Fibroblast of skin of right biceps (primary cell): ENCODE measurements at regions not wholly inside any gene's neighbourhood (a gene's known extent, or its start where the extent isn't known, plus 50 kb on each side); places are given as distances from the start of the nearest gene placed in this dataset.
"Not testable (repeated sequence)": the region's sequence is repeated elsewhere in the genome, so short reads cannot be mapped to it uniquely, and the experiment has no call there.

Source experiments
- DNase-seq: peaks from one replicate; pipeline ENCODE4 v3.0.0-alpha.2; 2013

- no peak for DNase-seq
Measured at GRCh38 chr10:111600772-111601171, 523.9 kb downstream of the ADRA2A start.

GRCh38 chr10:111612273-111612672, 535.4 kb downstream of the ADRA2A start:
- DNase-seq, result no peak

DNA sequence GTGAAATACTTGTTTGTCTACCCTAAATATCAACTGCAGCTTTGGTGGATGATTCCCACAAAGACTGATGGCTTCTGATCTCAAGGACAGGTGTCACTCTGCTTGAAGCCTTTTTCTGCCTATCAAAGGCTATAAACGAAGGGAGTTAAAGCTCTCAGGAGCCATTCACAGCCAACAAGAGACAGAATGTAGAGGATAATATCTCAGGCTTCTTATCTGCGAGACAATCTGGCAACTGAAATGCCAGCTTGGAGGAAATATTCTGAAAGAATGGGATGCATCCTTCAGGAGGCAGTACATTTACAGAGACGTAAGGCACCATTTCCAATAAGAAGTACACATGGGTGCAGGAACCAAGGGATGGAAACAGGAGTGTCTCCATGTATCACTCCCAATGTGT, 549.4 kb downstream of the GPAM start:
- no peak for DNase-seq

DNA sequence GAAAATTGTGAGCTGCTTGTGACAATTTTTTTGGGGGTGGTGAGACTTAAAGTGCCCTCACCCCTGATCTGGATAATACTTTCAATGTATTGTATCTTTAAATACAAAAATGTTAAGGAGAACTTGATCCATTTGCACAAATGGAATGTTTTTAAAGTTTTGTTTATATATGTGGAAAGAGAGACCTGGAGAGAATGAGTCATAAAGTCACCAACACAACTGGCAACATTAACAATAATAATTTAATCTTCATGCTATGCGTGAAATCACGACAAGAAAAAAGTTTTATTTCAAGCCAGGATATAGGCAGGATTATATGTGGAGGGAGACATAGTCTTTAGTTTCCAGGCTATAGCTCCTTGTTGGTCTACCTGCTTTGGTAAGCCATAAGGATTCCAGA, 537.5 kb downstream of the GPAM start:
- peak; percentile 33 for DNase-seq

- DNase-seq, result peak; percentile 92
Measured at GRCh38 chr10:111648046-111648445, 535.5 kb downstream of the GPAM start.

GRCh38 chr10:111649080-111649479, 534.5 kb downstream of the GPAM start:
- not testable (repeated sequence) for DNase-seq

DNA sequence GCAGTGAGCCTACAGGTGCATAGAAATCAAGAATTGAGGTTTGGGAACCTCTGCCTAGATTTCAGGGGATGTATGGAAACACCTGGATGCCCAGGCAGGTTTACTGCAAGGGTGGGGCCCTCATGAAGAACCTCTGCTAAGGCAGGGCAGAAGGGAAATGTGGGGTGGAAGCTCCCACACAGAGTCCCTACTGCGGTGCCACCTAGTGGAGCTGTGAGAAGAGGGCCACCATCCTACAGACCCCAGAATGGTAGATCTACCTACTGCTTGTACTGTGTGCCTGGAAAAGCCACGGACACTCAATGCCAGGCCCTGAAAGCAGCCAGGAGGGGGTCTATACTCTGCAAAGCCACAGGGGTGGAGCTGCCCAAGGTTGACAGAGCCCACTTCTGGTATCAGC, 533.5 kb downstream of the GPAM start:
- no peak for DNase-seq

DNA sequence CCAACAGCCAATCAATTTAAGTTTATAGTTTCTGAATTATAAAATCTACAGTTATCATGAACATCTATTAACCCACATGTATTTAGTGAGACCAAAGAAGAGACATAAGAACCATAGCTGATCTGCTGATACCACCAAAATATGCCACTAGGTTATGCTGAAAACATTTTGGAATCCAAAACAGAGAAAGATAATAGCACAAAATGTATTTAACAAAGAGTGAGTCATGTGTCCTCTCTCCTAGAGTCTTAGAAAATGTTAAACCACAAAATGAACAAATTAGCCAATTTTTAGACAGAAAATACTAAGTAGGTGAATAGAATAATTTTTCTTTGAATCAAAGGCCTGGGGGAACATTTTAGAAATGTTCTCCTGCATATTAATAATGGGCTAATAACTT, 527.5 kb downstream of the GPAM start:
- DNase-seq, result peak; percentile 26

DNA sequence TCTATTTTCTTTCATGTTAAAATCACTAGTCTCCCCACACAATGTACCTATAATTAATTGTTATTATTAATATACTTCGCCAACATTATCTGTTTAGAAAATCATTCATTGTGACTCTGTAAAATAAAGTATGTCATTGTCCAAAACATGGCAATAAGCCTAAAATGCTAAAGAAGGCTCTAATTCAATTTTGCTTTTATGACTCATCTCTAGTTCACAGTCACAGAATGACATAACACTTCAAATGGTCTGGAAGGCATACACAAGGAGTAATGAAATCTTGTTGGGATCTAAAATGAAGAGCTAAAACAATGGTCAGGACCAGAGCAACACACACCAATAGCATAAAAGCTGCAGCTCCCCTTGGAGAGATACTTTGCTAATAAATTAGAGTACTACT, 505.8 kb downstream of the GPAM start:
- peak; percentile 51 for DNase-seq

DNA sequence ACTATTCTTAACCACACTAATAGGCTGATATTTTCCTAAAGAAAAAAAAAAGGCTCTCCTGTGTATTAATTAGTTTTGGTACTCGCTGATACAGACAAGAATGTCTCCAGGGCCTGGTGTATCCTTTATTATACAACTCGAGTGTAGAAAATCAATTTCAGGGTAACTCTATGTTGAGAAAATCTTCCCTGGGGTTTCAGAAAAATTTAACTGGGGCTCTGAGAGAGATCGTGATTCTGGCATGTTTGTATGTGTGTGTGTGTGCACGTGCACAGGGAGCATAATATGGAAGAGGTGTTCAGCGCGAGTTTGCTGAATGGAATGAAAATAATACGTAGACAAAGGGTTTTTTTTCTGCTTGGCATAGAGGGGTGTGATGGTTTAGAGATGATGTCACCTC, 496.8 kb downstream of the GPAM start:
- DNase-seq, result no peak

GRCh38 chr10:111698711-111699110, 484.9 kb downstream of the GPAM start:
- peak; percentile 60 for DNase-seq

- no peak for DNase-seq
Measured at GRCh38 chr10:111703986-111704385, 479.6 kb downstream of the GPAM start.

- DNase-seq, result peak; percentile 87
Measured at GRCh38 chr10:111705021-111705420, 478.5 kb downstream of the GPAM start.

DNA sequence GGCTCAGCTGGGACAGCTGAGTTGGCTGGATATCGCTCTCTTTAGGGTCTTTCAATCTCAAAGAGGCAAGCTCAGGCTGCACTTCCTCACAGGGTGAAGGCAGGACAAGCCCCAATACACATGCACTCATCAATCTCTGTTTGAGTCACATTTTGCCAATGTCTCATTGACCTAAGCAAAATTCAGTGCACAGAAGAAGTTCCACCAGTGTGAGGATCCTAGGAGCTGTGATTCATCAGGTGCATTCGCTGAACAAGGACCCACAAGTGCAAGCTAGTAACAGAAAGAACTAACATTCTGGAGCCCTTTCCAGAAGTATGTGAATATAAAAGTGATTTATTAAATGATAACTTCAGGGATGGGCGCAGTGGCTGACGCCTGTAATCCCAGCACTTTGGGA, 477.2 kb downstream of the GPAM start:
- DNase-seq, result peak; percentile 52

DNA sequence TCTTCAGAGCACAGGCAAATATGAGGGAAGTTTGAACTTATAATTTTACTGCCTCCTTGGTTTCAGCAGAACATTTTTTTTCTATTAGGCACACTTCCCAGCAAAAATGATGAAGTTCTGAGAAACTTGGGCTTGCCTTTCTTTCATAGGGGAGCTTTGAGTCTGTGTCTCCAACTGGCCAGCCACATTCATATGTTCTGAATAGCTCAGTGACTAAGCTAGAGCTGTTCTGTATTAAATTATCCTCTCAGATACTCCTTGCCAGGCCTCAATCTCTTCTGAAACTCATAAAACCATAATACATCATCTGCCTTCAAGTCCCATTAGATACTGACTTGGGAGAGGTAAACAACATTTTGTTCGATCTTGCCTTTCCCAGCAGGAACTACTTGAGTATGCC, 476.5 kb downstream of the GPAM start:
- DNase-seq, result peak; percentile 92

DNA sequence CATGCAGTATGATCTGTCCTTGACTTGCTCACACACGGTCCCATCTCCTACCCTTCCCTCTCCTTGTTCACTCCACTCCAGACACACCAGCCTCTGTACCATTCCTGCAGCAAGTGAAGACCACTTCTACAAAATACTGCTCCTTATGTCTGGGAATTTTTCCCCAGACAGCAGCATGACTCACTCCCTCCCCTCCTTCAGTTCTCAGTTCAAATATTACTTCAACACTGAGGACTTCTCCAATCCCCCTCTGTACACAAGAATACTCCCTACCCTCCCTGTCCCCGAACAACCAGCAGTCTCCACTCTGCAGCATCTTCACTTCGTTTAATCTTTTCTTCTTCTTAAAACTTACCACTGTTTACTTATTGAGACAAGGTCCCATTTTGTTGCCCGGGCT, 474.0 kb downstream of the GPAM start:
- peak; percentile 56 for DNase-seq

- no peak for DNase-seq
Measured at GRCh38 chr10:111716032-111716431, 467.5 kb downstream of the GPAM start.

GRCh38 chr10:111724121-111724520, 459.4 kb downstream of the GPAM start:
- DNase-seq, result no peak

DNA sequence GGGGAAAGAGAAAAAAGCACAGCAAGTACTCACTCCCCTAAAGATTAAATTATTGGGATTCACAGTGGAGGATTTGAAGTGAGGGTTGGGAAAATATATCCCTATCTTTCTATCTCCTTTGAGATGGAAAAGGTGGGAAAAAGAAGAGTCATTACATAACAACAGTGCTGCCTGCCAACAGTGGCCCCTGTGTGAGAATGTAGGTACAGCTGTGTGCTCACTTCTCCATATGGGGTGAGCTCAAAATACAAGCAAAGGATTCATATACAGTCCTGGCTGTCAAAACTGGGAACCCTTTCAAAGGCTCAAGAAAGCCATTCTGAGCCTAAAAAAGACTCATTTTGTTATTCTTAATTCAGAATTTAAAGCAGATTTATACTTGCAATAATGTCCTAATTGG, 458.5 kb downstream of the GPAM start:
- DNase-seq, result no peak

DNA sequence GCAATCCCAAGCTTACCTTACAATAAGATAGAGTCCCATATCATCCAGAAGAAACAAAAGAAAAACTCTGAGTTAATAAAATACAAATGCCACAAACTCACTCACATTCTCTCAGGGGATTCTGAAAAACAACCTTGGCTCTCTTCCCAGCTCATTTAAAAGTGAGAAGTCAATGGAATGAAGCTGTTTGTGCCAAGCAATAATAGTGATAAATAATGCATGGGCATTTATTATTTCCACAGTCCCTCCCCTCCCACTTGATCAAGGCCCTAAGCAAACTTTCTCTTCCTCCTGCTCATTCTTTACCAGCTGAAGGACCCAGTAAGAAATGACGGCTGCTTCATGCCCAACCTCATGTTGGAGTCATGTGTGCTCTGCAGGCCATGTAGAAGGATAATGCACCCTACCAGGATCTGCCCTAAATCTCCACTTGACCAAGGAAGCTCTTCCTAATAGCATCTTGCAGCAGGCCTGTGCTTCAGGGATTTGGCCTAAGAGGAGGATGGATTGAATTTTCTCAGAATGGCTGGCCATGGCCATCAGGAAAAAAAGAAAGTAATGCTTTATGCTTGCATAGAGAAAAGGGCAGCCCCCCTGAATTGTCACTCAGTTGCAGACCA, 451.3 kb downstream of the GPAM start:
- DNase-seq, result no peak

- DNase-seq, result no peak
Measured at GRCh38 chr10:111739125-111739873, 444.3 kb downstream of the GPAM start.

- DNase-seq, result no peak
Measured at GRCh38 chr10:111739874-111740139, 443.8 kb downstream of the GPAM start.

GRCh38 chr10:111745982-111746381, 437.6 kb downstream of the GPAM start:
- DNase-seq, result no peak

- peak; percentile 62 for DNase-seq
Measured at GRCh38 chr10:111747751-111748150, 435.8 kb downstream of the GPAM start.

DNA sequence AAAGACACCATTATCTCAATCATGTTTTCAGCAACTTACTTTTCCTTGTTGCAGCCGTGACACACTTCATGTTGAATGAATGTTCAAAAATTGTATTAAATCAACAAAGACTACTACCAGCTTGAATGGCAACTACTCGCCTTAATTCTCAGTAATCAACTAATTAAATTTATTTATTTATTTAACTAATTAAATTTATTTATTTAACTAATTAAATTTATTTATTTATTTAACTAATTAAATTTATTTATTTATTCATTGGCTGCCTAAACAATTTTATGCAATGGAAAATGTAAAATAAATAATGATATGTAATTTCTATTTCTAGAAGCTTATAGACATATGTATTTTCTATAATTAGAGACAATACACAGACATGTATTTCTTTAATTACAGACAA, 435.4 kb downstream of the GPAM start:
- DNase-seq, result no peak
